PC-9 (cell line): ENCODE measurements at regions not wholly inside any gene's neighbourhood (a gene's known extent, or its start where the extent isn't known, plus 50 kb on each side); places are given as distances from the start of the nearest gene placed in this dataset.

ENCODE experiments used
- EZH2 ChIP-seq: fragments of 200-600 bp; sonication (generic); IDR thresholded peaks from 2 replicates; pipeline ENCODE4 v1.8.0; 2017; ENCODE audit warnings: antibody characterized with exemption, low read depth
- TF ChIP-seq, protein P1 (sequence below): fragments of 200-600 bp; sonication (generic); conservative IDR thresholded peaks from 2 replicates; pipeline ENCODE4 v1.6.1; 2017; ENCODE audit warnings: mixed run types, antibody characterized with exemption, mild to moderate bottlenecking, moderate library complexity

DNA sequence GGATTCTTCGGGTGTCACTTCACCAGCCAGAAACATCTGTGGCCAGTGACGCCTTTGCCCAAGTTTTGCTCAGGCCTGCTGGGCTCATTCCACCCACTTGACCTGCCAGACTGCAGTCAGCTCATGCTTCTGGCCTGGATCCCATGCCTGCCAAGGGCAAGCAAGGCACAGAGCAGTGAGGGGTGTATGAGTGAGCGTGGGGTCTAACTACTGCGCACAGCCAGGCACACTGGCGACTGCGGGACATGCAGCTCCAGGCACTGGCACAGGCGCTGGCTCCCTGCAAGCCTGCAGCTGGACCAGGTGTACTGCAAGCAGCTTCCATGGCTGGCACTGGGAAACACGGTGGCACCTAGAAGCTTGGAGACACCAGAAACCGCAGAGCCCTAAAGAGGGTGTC, 80.1 kb downstream of the MTERF1 start:
- TF ChIP-seq, protein P1, sequence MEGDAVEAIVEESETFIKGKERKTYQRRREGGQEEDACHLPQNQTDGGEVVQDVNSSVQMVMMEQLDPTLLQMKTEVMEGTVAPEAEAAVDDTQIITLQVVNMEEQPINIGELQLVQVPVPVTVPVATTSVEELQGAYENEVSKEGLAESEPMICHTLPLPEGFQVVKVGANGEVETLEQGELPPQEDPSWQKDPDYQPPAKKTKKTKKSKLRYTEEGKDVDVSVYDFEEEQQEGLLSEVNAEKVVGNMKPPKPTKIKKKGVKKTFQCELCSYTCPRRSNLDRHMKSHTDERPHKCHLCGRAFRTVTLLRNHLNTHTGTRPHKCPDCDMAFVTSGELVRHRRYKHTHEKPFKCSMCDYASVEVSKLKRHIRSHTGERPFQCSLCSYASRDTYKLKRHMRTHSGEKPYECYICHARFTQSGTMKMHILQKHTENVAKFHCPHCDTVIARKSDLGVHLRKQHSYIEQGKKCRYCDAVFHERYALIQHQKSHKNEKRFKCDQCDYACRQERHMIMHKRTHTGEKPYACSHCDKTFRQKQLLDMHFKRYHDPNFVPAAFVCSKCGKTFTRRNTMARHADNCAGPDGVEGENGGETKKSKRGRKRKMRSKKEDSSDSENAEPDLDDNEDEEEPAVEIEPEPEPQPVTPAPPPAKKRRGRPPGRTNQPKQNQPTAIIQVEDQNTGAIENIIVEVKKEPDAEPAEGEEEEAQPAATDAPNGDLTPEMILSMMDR = no peak
- TF ChIP-seq EZH2 = no peak
